D721Med (cell line): ENCODE measurements at regions not wholly inside any gene's neighbourhood (a gene's known extent, or its start where the extent isn't known, plus 50 kb on each side); places are given as distances from the start of the nearest gene placed in this dataset.

Experiments used
- DNase-seq: peaks from one replicate; pipeline ENCODE4 v3.0.0; 2011; ENCODE audit warnings: low spot score; ENCODE audit not compliant: insufficient read length
- FAIRE-seq: peaks from 2 replicates; lab custom pipeline; 2011; peaks lifted over from hg19 to GRCh38; lab: Jason Lieb, UNC
- CTCF ChIP-seq: IDR thresholded peaks from 2 replicates; pipeline ENCODE4 v1.5.1; 2012; ENCODE audit warnings: mild to moderate bottlenecking, control low read depth; ENCODE audit not compliant: insufficient read depth; ENCODE audit errors: missing control alignments

DNA sequence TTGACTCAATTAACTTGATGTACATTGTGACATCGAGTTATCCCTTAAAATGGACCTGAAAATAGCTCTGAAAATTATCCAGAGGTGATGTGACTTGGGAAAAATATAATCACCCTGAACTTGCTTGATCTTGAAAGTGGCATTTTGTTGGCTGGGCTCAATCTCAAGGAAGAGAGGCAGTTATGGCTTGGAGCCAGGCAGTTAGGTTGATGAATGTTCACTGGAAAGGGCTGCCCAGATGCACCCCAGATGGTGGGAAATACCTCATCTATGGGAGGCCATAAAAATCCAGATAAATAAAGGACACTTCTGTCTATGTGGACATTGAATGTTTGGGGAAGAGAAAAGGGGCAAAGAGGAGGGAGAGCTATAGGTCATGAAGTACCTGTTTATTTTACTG, 55.7 kb upstream of the OR5AN1 start:
- TF ChIP-seq CTCF, result no peak
- DNase-seq (no peak), FAIRE-seq (no peak)

GRCh38 chr11:59295435-59295834, 63.3 kb upstream of the OR5AN1 start:
- no peak for TF ChIP-seq CTCF
- no peak for FAIRE-seq

DNA sequence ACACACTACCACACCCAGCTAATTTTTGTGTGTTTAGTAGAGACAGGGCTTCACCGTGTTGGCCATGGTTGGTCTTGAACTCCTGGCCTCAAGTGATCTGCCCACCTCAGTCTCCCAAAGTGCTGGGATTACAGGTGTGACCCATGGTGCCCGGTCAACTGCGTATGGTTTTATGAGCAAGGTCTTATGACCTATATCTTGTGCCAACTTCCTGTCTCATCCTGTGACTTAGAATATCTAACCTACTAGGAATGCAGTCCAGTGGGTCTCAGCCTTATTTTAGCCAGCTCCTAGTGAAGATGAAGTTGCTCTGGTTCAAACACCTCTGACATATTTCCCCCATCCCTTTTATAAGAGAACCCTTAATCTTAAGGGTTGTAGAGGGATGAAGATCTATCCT, 66.1 kb upstream of the OR5AN1 start:
- no peak for TF ChIP-seq CTCF
- no peak for DNase-seq
- FAIRE-seq, result no peak

More at GRCh38 chr11:59295435-59295834, 63.3 kb upstream of the OR5AN1 start:
- no peak for DNase-seq

GRCh38 chr11:59291228-59291627, 67.5 kb upstream of the OR5AN1 start:
- no peak for DNase-seq
- TF ChIP-seq CTCF, result no peak
- no peak for FAIRE-seq

- TF ChIP-seq CTCF, result no peak
- FAIRE-seq, result no peak
- DNase-seq, result no peak
Observed at GRCh38 chr11:59289356-59290181, 69.1 kb upstream of the OR5AN1 start.

DNA sequence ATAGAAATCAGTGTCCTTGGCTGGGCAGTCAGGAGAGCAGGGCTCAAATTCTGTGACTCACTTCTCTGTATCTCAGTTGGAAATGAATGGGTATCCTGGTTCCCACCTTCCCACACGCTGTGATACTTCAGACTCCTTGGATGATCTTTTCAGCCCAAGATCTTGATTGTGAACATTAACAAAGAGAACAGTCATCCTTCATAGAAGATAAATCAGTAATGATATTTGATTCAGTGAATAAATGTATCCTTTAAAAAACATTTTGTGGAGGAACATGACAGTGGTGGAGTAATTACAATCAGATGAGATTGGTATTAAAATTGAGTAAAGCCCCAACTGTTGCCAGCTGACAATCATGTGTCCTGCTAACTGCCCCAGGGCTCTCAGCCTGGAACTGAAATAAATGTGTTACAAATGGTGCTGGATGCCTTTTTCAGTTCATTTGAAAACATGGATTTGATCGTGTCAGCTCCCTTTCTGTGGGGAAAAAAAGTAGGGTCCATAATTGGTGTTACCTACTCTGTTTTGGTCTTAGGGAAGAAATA, 72.9 kb upstream of the OR5AN1 start:
- no peak for TF ChIP-seq CTCF
- no peak for DNase-seq
- FAIRE-seq, result no peak

- no peak for DNase-seq
- no peak for TF ChIP-seq CTCF
- no peak for FAIRE-seq
Observed at GRCh38 chr11:59284773-59285129, 72.0 kb upstream of the MPEG1 start.
